GM12878 (cell line): ENCODE measurements at regions not wholly inside any gene's neighbourhood (a gene's known extent, or its start where the extent isn't known, plus 50 kb on each side); places are given as distances from the start of the nearest gene placed in this dataset.

Experiments
- ATAC-seq: fragments of 200-7000 bp; cut with Tn5 transposase; 3 replicates; pipeline ENCODE4 v1.9.1; 2020; ENCODE audit warnings: mild to moderate bottlenecking, moderate library complexity
- BruUV-seq: library from RNA; stranded (reverse); fragments of 400-500 nt; replicated peaks from 2 replicates; lab custom pipeline; 2021; lab: Mats Ljungman, UMichigan
- CTCF ChIA-PET: fragments of 300-600 bp; sonication (Branson Sonifier 250); formaldehyde crosslinking; extraction: SDS; loops from one replicate; lab custom pipeline; 2021; ENCODE audit warnings: inconsistent platforms; lab: Yijun Ruan, JAX
- POLR2A ChIA-PET: fragments of 350-600 bp; formaldehyde crosslinking; extraction: SDS; loops from one replicate; lab custom pipeline; 2021; ENCODE audit warnings: inconsistent platforms; lab: Charles Lee
- RAD21 ChIA-PET: fragments of 300-600 bp; sonication (Branson Sonifier 250); formaldehyde crosslinking; loops from one replicate; lab custom pipeline; 2023; ENCODE audit warnings: antibody characterized with exemption; ENCODE audit not compliant: unreplicated experiment; lab: Charles Lee
- SMC1A ChIA-PET: fragments of 300-600 bp; sonication (Branson Sonifier 250); formaldehyde crosslinking; loops from one replicate; lab custom pipeline; 2023; ENCODE audit not compliant: unreplicated experiment, uncharacterized antibody; lab: Charles Lee
- DNase-seq: peaks from one replicate; pipeline ENCODE4 v3.0.0-alpha.2; 2011; ENCODE audit warnings: low read depth, low spot score
- FAIRE-seq: peaks from 3 replicates; lab custom pipeline; 2011; peaks lifted over from hg19 to GRCh38; lab: Jason Lieb, UNC
- H2AFZ ChIP-seq: 2 replicates; pipeline ENCODE4 v1.6.0; 2011; ENCODE audit warnings: low read depth, low read length, control low read depth; ENCODE audit not compliant: control insufficient read depth
- H3K27ac ChIP-seq: 2 replicates; pipeline ENCODE4 v1.5.1; 2011; ENCODE audit warnings: control low read depth; ENCODE audit not compliant: control insufficient read depth, insufficient read depth
- H3K27me3 ChIP-seq, 2 experiments: replicated peaks in 1 of 2; 2 replicates each; pipeline versions ENCODE4 v1.6.0 to v1.6.1; 2011; ENCODE audit warnings: low read length in 1 of 2; ENCODE audit not compliant: control insufficient read depth in 2 of 2, insufficient read depth in 2 of 2
- H3K36me3 ChIP-seq, 2 experiments: 2 replicates each; pipeline ENCODE4 v1.5.1; 2011; ENCODE audit warnings: low read length in 1 of 2; ENCODE audit not compliant: control insufficient read depth in 2 of 2, insufficient read depth in 2 of 2
- H3K4me1 ChIP-seq: 2 replicates; pipeline ENCODE4 v1.6.1; 2011; ENCODE audit warnings: mild to moderate bottlenecking, low read length, moderate library complexity, mixed read lengths; ENCODE audit not compliant: control insufficient read depth, insufficient read depth
- H3K4me2 ChIP-seq: 2 replicates; pipeline ENCODE4 v1.6.0; 2011; ENCODE audit warnings: control low read depth; ENCODE audit not compliant: control insufficient read depth, insufficient read depth
- H3K4me3 ChIP-seq: fragments of 200-600 bp; sonication (generic); 2 replicates; pipeline ENCODE4 v1.5.1; 2016
- H3K79me2 ChIP-seq: 2 replicates; pipeline ENCODE4 v1.6.0; 2011; ENCODE audit warnings: low read length; ENCODE audit not compliant: control insufficient read depth, insufficient read depth
- H3K9ac ChIP-seq: 2 replicates; pipeline ENCODE4 v1.8.0; 2011; ENCODE audit warnings: low read length, control low read depth, mixed read lengths; ENCODE audit not compliant: control insufficient read depth, insufficient read depth
- H3K9me3 ChIP-seq: replicated peaks from 3 replicates; pipeline ENCODE4 v1.5.1; 2011; ENCODE audit warnings: mild to moderate bottlenecking, low read length; ENCODE audit not compliant: control insufficient read depth, insufficient read depth
- H4K20me1 ChIP-seq: 2 replicates; pipeline ENCODE4 v1.6.0; 2011; ENCODE audit not compliant: control insufficient read depth, insufficient read depth
- CBFB ChIP-seq: IDR thresholded peaks from 2 replicates; pipeline ENCODE4 v1.6.1; 2016; ENCODE audit warnings: antibody characterized with exemption, low read depth
- CBX5 ChIP-seq: sonication (generic); IDR thresholded peaks from 2 replicates; pipeline ENCODE4 v1.6.1; 2016; ENCODE audit warnings: low read depth, moderate library complexity, mild to moderate bottlenecking, inconsistent platforms
- CHD4 ChIP-seq: fragments of 200-600 bp; sonication (generic); IDR thresholded peaks from 2 replicates; pipeline ENCODE4 v1.6.1; 2016; ENCODE audit warnings: mild to moderate bottlenecking
- IKZF2 ChIP-seq, 2 experiments: fragments of 450-650 bp; IDR thresholded peaks; 2 replicates each; pipeline ENCODE4 v1.6.1; 2017; ENCODE audit warnings: mild to moderate bottlenecking in 2 of 2, moderate library complexity in 2 of 2
- MXI1 ChIP-seq: fragments of 150-350 bp; IDR thresholded peaks from 2 replicates; pipeline ENCODE4 v1.6.1; 2011; ENCODE audit warnings: low read depth, mild to moderate bottlenecking, inconsistent platforms, low read length, improper control_type of control experiment
- WRNIP1 ChIP-seq: IDR thresholded peaks from 2 replicates; pipeline ENCODE4 v1.6.1; 2011; ENCODE audit warnings: low read depth, low read length, improper control_type of control experiment, borderline replicate concordance
- ZBTB33 ChIP-seq: fragments of 450-650 bp; IDR thresholded peaks from 2 replicates; pipeline ENCODE4 v1.6.1; 2017; ENCODE audit warnings: mild to moderate bottlenecking
- WGBS: methylation state at CpG from one replicate; pipeline ENCODE4 v1.1.6; 2016; ENCODE audit warnings: low lambda C conversion rate; ENCODE audit not compliant: insufficient replicate concordance, insufficient coverage; ENCODE audit errors: missing lambda C conversion rate; 5-methylcytosine and 5-hydroxymethylcytosine counted together
- in situ Hi-C: fragments of 300-500 bp; cut with MboI; formaldehyde crosslinking; loops from 9 replicates; pipeline ENCODE4 v1.14.3; 2018; ENCODE audit warnings: mixed read lengths
- intact Hi-C: fragments of 100-400 bp; cut with micrococcal nuclease; formaldehyde crosslinking; loops from one replicate; pipeline ENCODE4 v1.14.2; 2022; ENCODE audit not compliant: unreplicated experiment

- POLR2A ChIA-PET, result no interaction called here
- no TSS peak for BruUV-seq
- CTCF ChIA-PET, result interaction anchor here (1.0 kb wide), 1 partner anchor 14 kb away, joined by 3 read pairs; no protein-coding TSS in a partner anchor
- no peak overlapping the region for H2AFZ ChIP-seq
- H3K27ac ChIP-seq, result no peak overlapping the region
- TF ChIP-seq IKZF2 (IDR thresholded peaks at IDR 0.05) (no peak), CBX5 (no peak), ZBTB33 (no peak), WRNIP1 (no peak), MXI1 (no peak), CHD4 (no peak)
- in situ Hi-C loops (no loop called here), intact Hi-C loops (no loop called here)
- no peak for FAIRE-seq
- 50% methylated on average over 4 of the region's 4 CpGs for WGBS
- H4K20me1 ChIP-seq, result no peaks in the 10 kb centered on the region
- RAD21 ChIA-PET, result no interaction called here
- no peak for DNase-seq
- SMC1A ChIA-PET, result interaction anchor here (0.5 to 1.2 kb wide), 2 partner anchors 365 to 1874 kb away, joined by 3 read pairs; no protein-coding TSS in a partner anchor
- no peaks in the 10 kb centered on the region for H3K9me3 ChIP-seq
- no peaks in the 10 kb centered on the region for H3K36me3 ChIP-seq
- no peak for ATAC-seq
- no peak overlapping the region for H3K9ac ChIP-seq
- H3K4me2 ChIP-seq, result no peak overlapping the region
- H3K27me3 ChIP-seq, result no peaks in the 10 kb centered on the region
- no peaks in the 10 kb centered on the region for H3K4me1 ChIP-seq
- H3K4me3 ChIP-seq, result no peak overlapping the region
- no peaks in the 10 kb centered on the region for H3K79me2 ChIP-seq
Observed at GRCh38 chr4:85381968-85382367, 93.0 kb upstream of the ARHGAP24 start.

GRCh38 chr4:85391071-85391470, 83.9 kb upstream of the ARHGAP24 start:
- no peak overlapping the region for H3K9ac ChIP-seq
- H3K27ac ChIP-seq, result no peak overlapping the region
- ChIA-PET SMC1A (no interaction called here), CTCF (interaction anchor here (1.3 to 1.6 kb wide), 3 partner anchors 12 to 359 kb away, joined by 3 to 7 read pairs (median 3); no protein-coding TSS in a partner anchor), RAD21 (interaction anchor here (1.3 kb wide), 1 partner anchor 27 kb away, joined by 3 read pairs; no protein-coding TSS in a partner anchor), POLR2A (no interaction called here)
- BruUV-seq, result no TSS peak
- DNase-seq (no peak), ATAC-seq (no peak), FAIRE-seq (no peak)
- H3K36me3 ChIP-seq, result no peaks in the 10 kb centered on the region
- no peaks in the 10 kb centered on the region for H3K9me3 ChIP-seq
- H4K20me1 ChIP-seq, result no peaks in the 10 kb centered on the region
- no peaks in the 10 kb centered on the region for H3K79me2 ChIP-seq
- 44% methylated on average over 1 of the region's 1 CpG for WGBS
- no peak overlapping the region for H3K4me3 ChIP-seq
- TF ChIP-seq CBFB, result no peak
- no peak overlapping the region for H2AFZ ChIP-seq
- peaks cover 20% of the 10 kb centered on the region for H3K4me1 ChIP-seq
- in situ Hi-C loops (no loop called here), intact Hi-C loops (no loop called here)
- H3K27me3 ChIP-seq, result no peaks in the 10 kb centered on the region
- H3K4me2 ChIP-seq, result no peak overlapping the region
